Upper lobe of left lung (tissue), 4 donors: ENCODE measurements at regions not wholly inside any gene's neighbourhood (a gene's known extent, or its start where the extent isn't known, plus 50 kb on each side); places are given as distances from the start of the nearest gene placed in this dataset.

Experiments used
- EP300 ChIP-seq, 4 donors: sonication (generic); formaldehyde crosslinking; IDR thresholded peaks; one replicate each; pipeline ENCODE4 v1.5.1; 2017; ENCODE audit warnings: antibody characterized with exemption in 4 of 4, control low read depth in 2 of 4
- POLR2A ChIP-seq, 4 donors: fragments of 450-650 bp; IDR thresholded peaks; one replicate each; pipeline ENCODE4 v1.5.1; 2016 to 2017; ENCODE audit warnings: antibody characterized with exemption in 4 of 4, mild to moderate bottlenecking in 2 of 4
- TF ChIP-seq, protein P1 (sequence below), 6 experiments: fragments of 450-650 bp in 4 of 6; fragments of 200-600 bp in 2 of 6; sonication (generic) in 2 of 6; IDR thresholded peaks; one replicate each; pipeline ENCODE4 v1.5.1; 2016 to 2019; ENCODE audit warnings: antibody characterized with exemption in 6 of 6

- TF ChIP-seq, protein P1, sequence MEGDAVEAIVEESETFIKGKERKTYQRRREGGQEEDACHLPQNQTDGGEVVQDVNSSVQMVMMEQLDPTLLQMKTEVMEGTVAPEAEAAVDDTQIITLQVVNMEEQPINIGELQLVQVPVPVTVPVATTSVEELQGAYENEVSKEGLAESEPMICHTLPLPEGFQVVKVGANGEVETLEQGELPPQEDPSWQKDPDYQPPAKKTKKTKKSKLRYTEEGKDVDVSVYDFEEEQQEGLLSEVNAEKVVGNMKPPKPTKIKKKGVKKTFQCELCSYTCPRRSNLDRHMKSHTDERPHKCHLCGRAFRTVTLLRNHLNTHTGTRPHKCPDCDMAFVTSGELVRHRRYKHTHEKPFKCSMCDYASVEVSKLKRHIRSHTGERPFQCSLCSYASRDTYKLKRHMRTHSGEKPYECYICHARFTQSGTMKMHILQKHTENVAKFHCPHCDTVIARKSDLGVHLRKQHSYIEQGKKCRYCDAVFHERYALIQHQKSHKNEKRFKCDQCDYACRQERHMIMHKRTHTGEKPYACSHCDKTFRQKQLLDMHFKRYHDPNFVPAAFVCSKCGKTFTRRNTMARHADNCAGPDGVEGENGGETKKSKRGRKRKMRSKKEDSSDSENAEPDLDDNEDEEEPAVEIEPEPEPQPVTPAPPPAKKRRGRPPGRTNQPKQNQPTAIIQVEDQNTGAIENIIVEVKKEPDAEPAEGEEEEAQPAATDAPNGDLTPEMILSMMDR (IDR thresholded peaks at IDR 0.05) = no peak
- TF ChIP-seq POLR2A (IDR thresholded peaks at IDR 0.05) (no peak), EP300 (IDR thresholded peaks at IDR 0.05) (no peak)
Measured at GRCh38 chr15:69841113-69841828, 256.4 kb downstream of the TLE3 start.
